ENCODE measurements at regions not wholly inside any gene's neighbourhood (a gene's known extent, or its start where the extent isn't known, plus 50 kb on each side); places are given as distances from the start of the nearest gene placed in this dataset.

GRCh38 chr4:126737899-126738526 lies 894.7 kb upstream of the INTU start:
- no peak for TF ChIP-seq POLR2A (IDR thresholded peaks at IDR 0.05)
- TF ChIP-seq CTCF (IDR thresholded peaks at IDR 0.05) = no peak
- no peak for TF ChIP-seq EP300 (IDR thresholded peaks at IDR 0.05)
